Esophagus squamous epithelium (tissue), 5 donors: ENCODE measurements at regions not wholly inside any gene's neighbourhood (a gene's known extent, or its start where the extent isn't known, plus 50 kb on each side); places are given as distances from the start of the nearest gene placed in this dataset.

Source experiments
- DNase-seq: peaks from one replicate; lab custom pipeline; 2025; lab: John Stamatoyannopoulos, UW
- H3K27ac ChIP-seq, 4 donors: fragments of 200-600 bp; sonication (generic); one replicate each; pipeline ENCODE4 v1.5.1; 2016 to 2019; ENCODE audit warnings: mild to moderate bottlenecking in 1 of 4
- H3K27me3 ChIP-seq, 4 donors: fragments of 200-600 bp; sonication (generic); 1 replicate in 3 of 4; 2 replicates in 1 of 4; pipeline versions ENCODE4 v1.5.1 to v1.6.0; 2017 to 2021; ENCODE audit warnings: antibody characterized with exemption in 1 of 4
- H3K36me3 ChIP-seq, 3 donors: fragments of 200-600 bp; sonication (generic); one replicate each; pipeline ENCODE4 v1.5.1; 2016 to 2019
- H3K4me1 ChIP-seq, 3 donors: fragments of 200-600 bp; sonication (generic); one replicate each; pipeline ENCODE4 v1.5.1; 2017 to 2019
- H3K4me3 ChIP-seq, 4 donors: fragments of 200-600 bp; sonication (generic); 1 replicate in 3 of 4; 2 replicates in 1 of 4; pipeline ENCODE4 v1.5.1; 2016 to 2019; ENCODE audit warnings: mild to moderate bottlenecking in 2 of 4, moderate library complexity in 1 of 4
- H3K9me3 ChIP-seq, 3 donors: fragments of 200-600 bp; sonication (generic); one replicate each; pipeline ENCODE4 v1.5.1; 2016 to 2019
- CTCF ChIP-seq, 6 experiments: fragments of 450-650 bp in 4 of 6; fragments of 200-600 bp in 2 of 6; sonication (generic) in 2 of 6; IDR thresholded peaks; one replicate each; pipeline ENCODE4 v1.5.1; 2016 to 2019; ENCODE audit warnings: antibody characterized with exemption in 6 of 6, mild to moderate bottlenecking in 4 of 6, moderate library complexity in 4 of 6
- POLR2A ChIP-seq, 4 donors: fragments of 450-650 bp; IDR thresholded peaks; one replicate each; pipeline ENCODE4 v1.6.1; 2017; ENCODE audit warnings: antibody characterized with exemption in 4 of 4, mild to moderate bottlenecking in 4 of 4, moderate library complexity in 3 of 4
- WGBS, 2 donors: methylation state at CpG; one replicate each; pipeline ENCODE4 v1.1.5; 2018; 5-methylcytosine and 5-hydroxymethylcytosine counted together
- intact Hi-C: fragments of 100-400 bp; cut with DNase I; formaldehyde crosslinking; loops from one replicate; pipeline ENCODE4 v1.15.0; 2022
- donor health status: DM: yes; HTN: yes; CAD: no.

- H3K27me3 ChIP-seq: no peaks in the 10 kb centered on the region
- no peak overlapping the region for H3K4me3 ChIP-seq
- WGBS, 2 donors: 44 to 59% methylated on average over 6 to 7 of the region's 7 CpGs
- H3K27ac ChIP-seq: no peak overlapping the region
- no peaks in the 10 kb centered on the region for H3K4me1 ChIP-seq
- TF ChIP-seq POLR2A (IDR thresholded peaks at IDR 0.05): no peak
- TF ChIP-seq CTCF (IDR thresholded peaks at IDR 0.05): no peak
- no peak for DNase-seq
- intact Hi-C loops: no loop called here
- no peaks in the 10 kb centered on the region for H3K36me3 ChIP-seq
- H3K9me3 ChIP-seq: no peaks in the 10 kb centered on the region
Observed at GRCh38 chr5:164119806-164120447, 614.5 kb downstream of the MAT2B start.

GRCh38 chr5:164127527-164127926 is 622.1 kb downstream of the MAT2B start:
- intact Hi-C loops: no loop called here
- 48 to 50% methylated on average over 2 of the region's 2 CpGs for WGBS, 2 donors
- H3K27me3 ChIP-seq: no peaks in the 10 kb centered on the region
- DNase-seq: no peak
- no peaks in the 10 kb centered on the region for H3K4me1 ChIP-seq
- H3K27ac ChIP-seq: no peak overlapping the region
- TF ChIP-seq CTCF (IDR thresholded peaks at IDR 0.05): no peak
- TF ChIP-seq POLR2A (IDR thresholded peaks at IDR 0.05): no peak
- no peak overlapping the region for H3K4me3 ChIP-seq
- peaks cover 0 to 17% (median 13%) of the 10 kb centered on the region in 3 donors for H3K9me3 ChIP-seq
- no peaks in the 10 kb centered on the region for H3K36me3 ChIP-seq

- intact Hi-C loops: no loop called here
- Histone ChIP-seq H3K4me3 (no peak overlapping the region), H3K4me1 (no peaks in the 10 kb centered on the region), H3K27ac (no peak overlapping the region), H3K27me3 (no peaks in the 10 kb centered on the region), H3K9me3 (peaks cover 0 to 8% (median 6%) of the 10 kb centered on the region in 3 donors), H3K36me3 (no peaks in the 10 kb centered on the region)
- WGBS, 2 donors: 100% methylated on average over 2 of the region's 2 CpGs
- TF ChIP-seq CTCF (IDR thresholded peaks at IDR 0.05): no peak
- TF ChIP-seq POLR2A (IDR thresholded peaks at IDR 0.05): no peak
- no peak for DNase-seq
Observed at GRCh38 chr5:164132358-164132757, 626.9 kb downstream of the MAT2B start.

- Histone ChIP-seq H3K4me1 (no peaks in the 10 kb centered on the region), H3K27me3 (no peaks in the 10 kb centered on the region), H3K4me3 (no peak overlapping the region), H3K36me3 (no peaks in the 10 kb centered on the region), H3K9me3 (peaks cover 0 to 5% (median 4%) of the 10 kb centered on the region in 3 donors), H3K27ac (no peak overlapping the region)
- intact Hi-C loops: no loop called here
- 94 to 97% methylated on average over 4 to 5 of the region's 8 CpGs for WGBS, 2 donors
- DNase-seq: no peak
- TF ChIP-seq CTCF (IDR thresholded peaks at IDR 0.05) (no peak), POLR2A (IDR thresholded peaks at IDR 0.05) (no peak)
Observed at GRCh38 chr5:164137095-164137494, 631.7 kb downstream of the MAT2B start.

GRCh38 chr5:164139423-164139822 is 634.0 kb downstream of the MAT2B start:
- DNase-seq: no peak
- 79% methylated on average over 2 of the region's 2 CpGs for WGBS, 2 donors
- intact Hi-C loops: no loop called here

More at GRCh38 chr5:164139423-164139822, 634.0 kb downstream of the MAT2B start:
- Histone ChIP-seq H3K27ac (no peak overlapping the region), H3K9me3 (no peaks in the 10 kb centered on the region), H3K4me3 (no peak overlapping the region), H3K36me3 (no peaks in the 10 kb centered on the region), H3K27me3 (no peaks in the 10 kb centered on the region), H3K4me1 (no peaks in the 10 kb centered on the region)
- TF ChIP-seq CTCF (IDR thresholded peaks at IDR 0.05) (no peak), POLR2A (IDR thresholded peaks at IDR 0.05) (no peak)
